DND-41 (cell line): ENCODE measurements at regions not wholly inside any gene's neighbourhood (a gene's known extent, or its start where the extent isn't known, plus 50 kb on each side); places are given as distances from the start of the nearest gene placed in this dataset.

ENCODE experiments used
- ATAC-seq: fragments of 200-7000 bp; cut with Tn5 transposase; 3 replicates; pipeline ENCODE4 v1.9.1; 2021; ENCODE audit warnings: low read depth; ENCODE audit not compliant: insufficient read depth
- DNase-seq: peaks from one replicate; pipeline ENCODE4 v3.0.0-alpha.2; 2020
- H2AFZ ChIP-seq: 2 replicates; pipeline ENCODE4 v1.6.0; 2012; ENCODE audit warnings: low read depth, low read length
- H3K27ac ChIP-seq: 2 replicates; pipeline ENCODE4 v1.5.1; 2012; ENCODE audit warnings: low read length, inconsistent platforms
- H3K27me3 ChIP-seq: fragments of 200-600 bp; sonication (generic); 2 replicates; pipeline ENCODE4 v1.6.0; 2012; ENCODE audit warnings: low read length, mild to moderate bottlenecking, inconsistent platforms; ENCODE audit not compliant: insufficient read depth, poor library complexity
- H3K36me3 ChIP-seq: 2 replicates; pipeline ENCODE4 v1.5.1; 2012; ENCODE audit warnings: low read length, inconsistent platforms; ENCODE audit not compliant: insufficient read depth
- H3K4me1 ChIP-seq: 2 replicates; pipeline ENCODE4 v1.5.1; 2012; ENCODE audit warnings: mild to moderate bottlenecking, low read length; ENCODE audit not compliant: insufficient read depth
- H3K4me2 ChIP-seq: 2 replicates; pipeline ENCODE4 v1.6.0; 2012; ENCODE audit warnings: mild to moderate bottlenecking, moderate library complexity, low read length, inconsistent platforms; ENCODE audit not compliant: insufficient read depth
- H3K4me3 ChIP-seq, 2 experiments: fragments of 200-600 bp in 1 of 2; shearing (Covaris generic) in 1 of 2; 2 replicates each; pipeline ENCODE4 v1.5.1; 2012 to 2016; ENCODE audit warnings: inconsistent platforms in 2 of 2, low read length in 2 of 2, mild to moderate bottlenecking in 2 of 2, low read depth in 1 of 2, moderate library complexity in 1 of 2
- H3K79me2 ChIP-seq: 2 replicates; pipeline ENCODE4 v1.6.0; 2012; ENCODE audit warnings: low read length, inconsistent platforms; ENCODE audit not compliant: insufficient read depth
- H3K9ac ChIP-seq: 2 replicates; pipeline ENCODE4 v1.6.0; 2012; ENCODE audit warnings: low read depth, mild to moderate bottlenecking, inconsistent platforms, low read length, moderate library complexity
- H3K9me3 ChIP-seq: 2 replicates; pipeline ENCODE4 v1.5.1; 2012; ENCODE audit warnings: low read length, moderate library complexity, mild to moderate bottlenecking, inconsistent platforms; ENCODE audit not compliant: insufficient read depth, severe bottlenecking
- H4K20me1 ChIP-seq: 2 replicates; pipeline ENCODE4 v1.6.0; 2012; ENCODE audit warnings: low read length; ENCODE audit not compliant: insufficient read depth
- EZH2 ChIP-seq: IDR thresholded peaks from 3 replicates; pipeline ENCODE4 v1.6.1; 2012; ENCODE audit warnings: borderline replicate concordance, low read depth, mild to moderate bottlenecking, moderate library complexity, low read length, inconsistent platforms; ENCODE audit not compliant: severe bottlenecking
- TF ChIP-seq, protein P1 (sequence below): IDR thresholded peaks from 2 replicates; pipeline ENCODE4 v1.5.1; 2012; ENCODE audit warnings: borderline replicate concordance, low read length, moderate library complexity, mild to moderate bottlenecking; ENCODE audit not compliant: poor library complexity, severe bottlenecking; ENCODE audit errors: extremely low read depth

DNA sequence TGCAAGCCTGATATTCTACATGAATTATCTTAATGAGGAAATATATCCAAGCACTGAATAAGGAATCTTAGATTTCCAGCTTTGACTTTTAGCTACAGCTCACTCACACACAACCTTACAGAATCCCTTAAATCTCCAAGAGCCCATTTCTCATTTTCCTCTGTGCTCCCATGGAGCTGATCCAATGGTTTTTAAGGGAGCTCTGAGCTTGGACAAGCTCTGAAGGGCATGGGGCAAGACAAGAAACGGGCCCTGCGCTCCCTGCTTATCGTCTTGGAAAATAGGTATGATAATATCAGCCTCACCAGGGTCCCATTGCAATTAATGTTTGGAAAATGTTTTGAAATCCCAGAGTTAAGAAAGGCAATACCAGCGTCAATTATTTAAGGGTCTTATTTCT lies 1021.7 kb downstream of the NR2F1-AS1 start:
- H3K4me1 ChIP-seq: no peaks in the 10 kb centered on the region
- no peaks in the 10 kb centered on the region for H3K36me3 ChIP-seq
- H3K9me3 ChIP-seq: no peaks in the 10 kb centered on the region
- H3K27ac ChIP-seq: no peak overlapping the region
- no peak overlapping the region for H3K9ac ChIP-seq
- no peaks in the 10 kb centered on the region for H3K79me2 ChIP-seq
- H2AFZ ChIP-seq: no peak overlapping the region
- no peak for DNase-seq
- H3K27me3 ChIP-seq: no peaks in the 10 kb centered on the region
- H4K20me1 ChIP-seq: no peaks in the 10 kb centered on the region
- TF ChIP-seq EZH2: no peak
- TF ChIP-seq, protein P1, sequence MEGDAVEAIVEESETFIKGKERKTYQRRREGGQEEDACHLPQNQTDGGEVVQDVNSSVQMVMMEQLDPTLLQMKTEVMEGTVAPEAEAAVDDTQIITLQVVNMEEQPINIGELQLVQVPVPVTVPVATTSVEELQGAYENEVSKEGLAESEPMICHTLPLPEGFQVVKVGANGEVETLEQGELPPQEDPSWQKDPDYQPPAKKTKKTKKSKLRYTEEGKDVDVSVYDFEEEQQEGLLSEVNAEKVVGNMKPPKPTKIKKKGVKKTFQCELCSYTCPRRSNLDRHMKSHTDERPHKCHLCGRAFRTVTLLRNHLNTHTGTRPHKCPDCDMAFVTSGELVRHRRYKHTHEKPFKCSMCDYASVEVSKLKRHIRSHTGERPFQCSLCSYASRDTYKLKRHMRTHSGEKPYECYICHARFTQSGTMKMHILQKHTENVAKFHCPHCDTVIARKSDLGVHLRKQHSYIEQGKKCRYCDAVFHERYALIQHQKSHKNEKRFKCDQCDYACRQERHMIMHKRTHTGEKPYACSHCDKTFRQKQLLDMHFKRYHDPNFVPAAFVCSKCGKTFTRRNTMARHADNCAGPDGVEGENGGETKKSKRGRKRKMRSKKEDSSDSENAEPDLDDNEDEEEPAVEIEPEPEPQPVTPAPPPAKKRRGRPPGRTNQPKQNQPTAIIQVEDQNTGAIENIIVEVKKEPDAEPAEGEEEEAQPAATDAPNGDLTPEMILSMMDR: no peak
- no peak overlapping the region for H3K4me3 ChIP-seq
- no peak for ATAC-seq
- H3K4me2 ChIP-seq: no peak overlapping the region

DNA sequence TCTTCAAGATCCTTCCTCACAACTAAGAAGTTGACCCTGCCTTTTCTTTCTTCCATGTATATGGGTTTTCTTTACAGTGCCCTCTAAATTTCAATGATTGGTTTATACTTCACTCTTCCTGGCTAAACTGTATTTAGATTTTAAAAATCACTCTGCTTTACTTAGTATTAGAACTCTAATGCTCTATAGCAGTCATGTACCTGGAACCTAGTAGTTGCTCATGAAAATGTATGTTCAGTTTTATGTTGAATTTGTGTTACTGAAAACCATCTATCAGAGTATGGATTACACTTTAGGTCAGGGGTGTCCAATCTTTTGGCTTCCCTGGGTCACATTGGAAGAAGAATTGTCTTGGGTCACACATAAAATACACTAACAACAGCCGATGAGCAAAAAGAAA lies 1024.3 kb downstream of the NR2F1-AS1 start:
- no peaks in the 10 kb centered on the region for H3K79me2 ChIP-seq
- no peaks in the 10 kb centered on the region for H3K27me3 ChIP-seq
- no peak overlapping the region for H2AFZ ChIP-seq
- H4K20me1 ChIP-seq: no peaks in the 10 kb centered on the region
- DNase-seq (no peak), ATAC-seq (no peak)
- no peaks in the 10 kb centered on the region for H3K9me3 ChIP-seq
- no peak overlapping the region for H3K4me2 ChIP-seq
- no peaks in the 10 kb centered on the region for H3K4me1 ChIP-seq
- no peaks in the 10 kb centered on the region for H3K36me3 ChIP-seq
- H3K9ac ChIP-seq: no peak overlapping the region
- no peak overlapping the region for H3K27ac ChIP-seq
- TF ChIP-seq, protein P1: no peak
- TF ChIP-seq EZH2: no peak
- H3K4me3 ChIP-seq: no peak overlapping the region

DNA sequence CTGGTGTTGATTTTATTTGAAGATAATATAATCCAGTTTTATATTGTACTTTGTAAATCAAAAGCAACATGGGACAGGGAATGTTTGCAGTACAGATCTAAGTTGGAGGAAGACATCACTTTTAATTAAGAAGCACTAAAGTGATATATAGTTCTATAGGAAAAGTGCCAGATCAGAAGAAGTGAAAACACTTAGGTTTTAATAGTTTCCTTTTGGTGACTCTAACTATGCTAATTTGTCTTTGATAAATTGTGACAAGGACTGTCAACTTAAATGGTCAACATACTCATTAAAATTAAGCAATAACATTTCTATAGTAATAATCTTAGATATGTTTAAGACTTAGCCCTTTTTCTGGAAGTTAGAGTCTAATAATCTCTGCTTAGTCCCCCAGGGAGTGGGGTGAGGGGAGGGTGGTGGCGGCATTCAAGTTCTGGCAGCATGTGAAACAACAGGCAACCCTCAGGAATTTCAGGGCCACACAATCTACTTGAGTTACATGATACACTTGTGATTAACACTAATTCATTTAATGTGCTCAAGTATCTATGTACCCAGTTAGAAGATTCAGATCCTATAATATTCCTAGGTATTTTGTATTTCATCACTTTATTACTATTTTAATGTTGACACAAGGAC lies 1026.5 kb downstream of the NR2F1-AS1 start:
- Histone ChIP-seq H3K27me3 (no peaks in the 10 kb centered on the region), H3K79me2 (no peaks in the 10 kb centered on the region), H3K4me1 (no peaks in the 10 kb centered on the region), H3K9me3 (no peaks in the 10 kb centered on the region), H2AFZ (no peak overlapping the region), H3K36me3 (no peaks in the 10 kb centered on the region), H3K9ac (no peak overlapping the region), H3K4me2 (no peak overlapping the region), H3K4me3 (no peak overlapping the region), H4K20me1 (no peaks in the 10 kb centered on the region), H3K27ac (no peak overlapping the region)
- TF ChIP-seq, protein P1: no peak
- TF ChIP-seq EZH2: no peak
- ATAC-seq (no peak), DNase-seq (no peak)
